ENCODE measurements at regions not wholly inside any gene's neighbourhood (a gene's known extent, or its start where the extent isn't known, plus 50 kb on each side); places are given as distances from the start of the nearest gene placed in this dataset.

DNA sequence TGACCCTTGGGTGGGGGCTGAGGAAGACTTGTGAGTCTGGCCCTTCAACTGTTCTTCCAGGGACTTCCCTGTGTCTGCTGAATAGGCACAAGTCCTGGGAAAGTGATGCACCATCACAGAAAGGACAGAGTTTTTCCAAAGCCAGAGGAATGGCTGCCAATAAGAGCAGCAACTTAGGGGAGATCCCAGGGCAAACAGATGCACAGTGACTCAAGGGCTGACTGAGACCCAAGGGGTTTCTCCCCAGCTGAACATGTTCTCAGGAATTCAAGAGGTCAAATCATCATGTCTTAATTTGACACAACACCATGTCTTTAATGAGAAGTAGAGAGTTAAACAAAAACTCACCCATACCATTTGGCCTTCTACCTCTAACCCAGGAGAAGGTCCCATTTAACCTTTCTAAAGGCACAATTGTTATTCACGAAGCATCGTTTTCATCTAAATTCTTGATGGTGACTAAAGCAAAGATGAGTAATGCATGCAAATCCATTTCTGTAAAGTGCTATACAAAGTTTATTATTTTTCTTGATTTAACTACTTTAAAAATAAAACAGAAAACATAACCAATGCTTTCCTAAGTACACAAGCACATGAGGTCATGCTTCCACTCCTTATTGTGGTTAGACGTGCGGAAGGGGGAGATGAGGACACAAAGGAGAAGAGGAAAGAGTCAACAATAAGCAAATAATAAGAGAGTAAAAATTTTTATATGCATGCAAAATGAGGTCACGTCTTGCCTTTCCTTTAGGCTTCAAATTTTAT lies 324.1 kb downstream of the PLK2 start:
- TF ChIP-seq POLR2A (IDR thresholded peaks at IDR 0.05), result no peak
- TF ChIP-seq, protein P1, sequence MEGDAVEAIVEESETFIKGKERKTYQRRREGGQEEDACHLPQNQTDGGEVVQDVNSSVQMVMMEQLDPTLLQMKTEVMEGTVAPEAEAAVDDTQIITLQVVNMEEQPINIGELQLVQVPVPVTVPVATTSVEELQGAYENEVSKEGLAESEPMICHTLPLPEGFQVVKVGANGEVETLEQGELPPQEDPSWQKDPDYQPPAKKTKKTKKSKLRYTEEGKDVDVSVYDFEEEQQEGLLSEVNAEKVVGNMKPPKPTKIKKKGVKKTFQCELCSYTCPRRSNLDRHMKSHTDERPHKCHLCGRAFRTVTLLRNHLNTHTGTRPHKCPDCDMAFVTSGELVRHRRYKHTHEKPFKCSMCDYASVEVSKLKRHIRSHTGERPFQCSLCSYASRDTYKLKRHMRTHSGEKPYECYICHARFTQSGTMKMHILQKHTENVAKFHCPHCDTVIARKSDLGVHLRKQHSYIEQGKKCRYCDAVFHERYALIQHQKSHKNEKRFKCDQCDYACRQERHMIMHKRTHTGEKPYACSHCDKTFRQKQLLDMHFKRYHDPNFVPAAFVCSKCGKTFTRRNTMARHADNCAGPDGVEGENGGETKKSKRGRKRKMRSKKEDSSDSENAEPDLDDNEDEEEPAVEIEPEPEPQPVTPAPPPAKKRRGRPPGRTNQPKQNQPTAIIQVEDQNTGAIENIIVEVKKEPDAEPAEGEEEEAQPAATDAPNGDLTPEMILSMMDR (IDR thresholded peaks at IDR 0.05), result no peak

Data from lower leg skin (tissue), 3 donors.